Transverse colon (tissue), 4 donors: ENCODE measurements at regions not wholly inside any gene's neighbourhood (a gene's known extent, or its start where the extent isn't known, plus 50 kb on each side); places are given as distances from the start of the nearest gene placed in this dataset.

Experiments used
- DNase-seq: peaks from one replicate; pipeline ENCODE4 v3.0.0-alpha.2; 2019
- H3K27ac ChIP-seq, 4 donors: fragments of 200-600 bp; sonication (generic); 2 replicates each; pipeline ENCODE4 v1.5.1; 2016 to 2018; ENCODE audit warnings: inconsistent platforms in 4 of 4
- H3K27me3 ChIP-seq: fragments of 200-600 bp; sonication (generic); 2 replicates; pipeline ENCODE4 v1.5.1; 2017; ENCODE audit warnings: inconsistent platforms
- H3K36me3 ChIP-seq, 4 donors: fragments of 200-600 bp; sonication (generic); 2 replicates each; pipeline ENCODE4 v1.5.1; 2017 to 2019; ENCODE audit warnings: inconsistent platforms in 4 of 4
- H3K4me1 ChIP-seq, 4 donors: fragments of 200-600 bp; sonication (generic); 2 replicates each; pipeline ENCODE4 v1.5.1; 2017 to 2020; ENCODE audit warnings: inconsistent platforms in 4 of 4
- H3K4me3 ChIP-seq, 4 donors: fragments of 200-600 bp; sonication (generic); 1 replicate in 1 of 4; 2 replicates in 3 of 4; pipeline versions ENCODE4 v1.5.1 to v1.6.1; 2017 to 2019; ENCODE audit warnings: inconsistent platforms in 4 of 4
- H3K9me3 ChIP-seq, 2 donors: fragments of 200-600 bp; sonication (generic); 2 replicates each; pipeline ENCODE4 v1.5.1; 2017 to 2019; ENCODE audit warnings: inconsistent platforms in 2 of 2
- CTCF ChIP-seq, 5 experiments: fragments of 200-600 bp in 3 of 5; fragments of 450-650 bp in 2 of 5; sonication (generic) in 3 of 5; IDR thresholded peaks; 1 replicate in 2 of 5; 2 replicates in 3 of 5; pipeline ENCODE4 v1.5.1; 2016 to 2017; ENCODE audit warnings: antibody characterized with exemption in 5 of 5, inconsistent platforms in 3 of 5, mild to moderate bottlenecking in 2 of 5, moderate library complexity in 1 of 5
- EP300 ChIP-seq: sonication (generic); formaldehyde crosslinking; IDR thresholded peaks from one replicate; pipeline ENCODE4 v1.6.1; 2017; ENCODE audit warnings: antibody characterized with exemption, low read depth
- POLR2A ChIP-seq: fragments of 450-650 bp; IDR thresholded peaks from one replicate; pipeline ENCODE4 v1.6.1; 2016; ENCODE audit warnings: antibody characterized with exemption, mild to moderate bottlenecking, moderate library complexity
- POLR2AphosphoS5 ChIP-seq, 3 donors: sonication (generic); formaldehyde crosslinking; IDR thresholded peaks; one replicate each; pipeline ENCODE4 v1.6.1; 2016; ENCODE audit warnings: antibody characterized with exemption in 3 of 3
- WGBS, 2 donors: methylation state at CpG; one replicate each; pipeline ENCODE4 v1.1.5; 2018; ENCODE audit warnings: low coverage in 1 of 2; 5-methylcytosine and 5-hydroxymethylcytosine counted together
- in situ Hi-C, 4 donors: fragments of 200-750 bp; cut with MboI; loops; one replicate each; pipeline versions ENCODE4 v1.15.0 to v1.15.1; 2017; ENCODE audit warnings: low sequenced_read_pairs in 3 of 4, low pct_ligation_motif_present in 1 of 4, low pct_unique_long_range_greater_than_20kb in 1 of 4
- intact Hi-C: fragments of 100-400 bp; cut with DNase I; formaldehyde crosslinking; loops from one replicate; pipeline ENCODE4 v1.15.1; 2023; ENCODE audit warnings: low total_unique reads

- no peak overlapping the region for H3K27ac ChIP-seq
- TF ChIP-seq POLR2AphosphoS5 (IDR thresholded peaks at IDR 0.05), result no peak
- no peak for TF ChIP-seq POLR2A
- no peak for TF ChIP-seq EP300
- no peak for TF ChIP-seq CTCF (IDR thresholded peaks at IDR 0.05)
- in situ Hi-C loops (no loop called here), intact Hi-C loops (no loop called here)
- H3K36me3 ChIP-seq, result no peaks in the 10 kb centered on the region
- no peak for DNase-seq
- peaks cover 0 to 1% of the 10 kb centered on the region in 2 donors for H3K9me3 ChIP-seq
- H3K4me3 ChIP-seq, result no peak overlapping the region
- no peaks in the 10 kb centered on the region for H3K27me3 ChIP-seq
- 91 to 97% methylated on average over 2 of the region's 2 CpGs for WGBS, 2 donors
- H3K4me1 ChIP-seq, result no peaks in the 10 kb centered on the region
Observed at GRCh38 chr7:84700563-84701370, 486.1 kb downstream of the SEMA3D start.

GRCh38 chr7:84697506-84697905, 489.4 kb downstream of the SEMA3D start:
- TF ChIP-seq POLR2AphosphoS5 (IDR thresholded peaks at IDR 0.05) (no peak), POLR2A (no peak), CTCF (IDR thresholded peaks at IDR 0.05) (no peak), EP300 (no peak)
- Histone ChIP-seq H3K36me3 (no peaks in the 10 kb centered on the region), H3K27me3 (no peaks in the 10 kb centered on the region), H3K4me3 (no peak overlapping the region), H3K9me3 (peaks cover 0 to 3% of the 10 kb centered on the region in 2 donors), H3K27ac (no peak overlapping the region), H3K4me1 (no peaks in the 10 kb centered on the region)
- in situ Hi-C loops, result no loop called here
- no peak for DNase-seq
- intact Hi-C loops, result no loop called here
- 58 to 71% methylated on average over 2 of the region's 2 CpGs for WGBS, 2 donors

- TF ChIP-seq POLR2AphosphoS5 (IDR thresholded peaks at IDR 0.05) (no peak), EP300 (no peak), POLR2A (no peak), CTCF (IDR thresholded peaks at IDR 0.05) (no peak)
- no peaks in the 10 kb centered on the region for H3K4me1 ChIP-seq
- intact Hi-C loops, result no loop called here
Observed at GRCh38 chr7:84693483-84693882, 493.4 kb downstream of the SEMA3D start.

GRCh38 chr7:84688671-84689070, 494.1 kb upstream of the SEMA3A start:
- Histone ChIP-seq H3K36me3 (no peaks in the 10 kb centered on the region), H3K27me3 (no peaks in the 10 kb centered on the region), H3K27ac (no peak overlapping the region), H3K4me3 (no peak overlapping the region), H3K4me1 (no peaks in the 10 kb centered on the region), H3K9me3 (no peaks in the 10 kb centered on the region)
- intact Hi-C loops (no loop called here), in situ Hi-C loops (no loop called here)
- no peak for TF ChIP-seq POLR2A
- no peak for TF ChIP-seq POLR2AphosphoS5 (IDR thresholded peaks at IDR 0.05)
- TF ChIP-seq CTCF (IDR thresholded peaks at IDR 0.05), result no peak
- no peak for TF ChIP-seq EP300
- DNase-seq, result no peak

More at GRCh38 chr7:84693483-84693882, 493.4 kb downstream of the SEMA3D start:
- no peaks in the 10 kb centered on the region for H3K36me3 ChIP-seq
- H3K4me3 ChIP-seq, result no peak overlapping the region
- in situ Hi-C loops, result no loop called here
- DNase-seq, result no peak
- 83 to 95% methylated on average over 1 of the region's 1 CpG for WGBS, 2 donors
- no peaks in the 10 kb centered on the region for H3K27me3 ChIP-seq
- H3K27ac ChIP-seq, result no peak overlapping the region
- H3K9me3 ChIP-seq, result peaks cover 0 to 3% of the 10 kb centered on the region in 2 donors
